Activated T-cell treated with anti-CD3 and anti-CD28 coated beads, Interleukin-2, amount 50 U/mL, for 72 hours (primary cell): ENCODE measurements at regions not wholly inside any gene's neighbourhood (a gene's known extent, or its start where the extent isn't known, plus 50 kb on each side); places are given as distances from the start of the nearest gene placed in this dataset.
"Not testable (repeated sequence)": the region's sequence is repeated elsewhere in the genome, so short reads cannot be mapped to it uniquely, and the experiment has no call there.

Experiments
- ATAC-seq, 2 donors: fragments of 150-1000 bp; cut with Tn5 transposase; replicated peaks in 1 of 2; 2 replicates each; pipeline ENCODE4 v1.10.0; 2021; ENCODE audit warnings: moderate library complexity in 2 of 2, mild to moderate bottlenecking in 1 of 2
- DNase-seq, 2 donors: peaks; one replicate each; pipeline ENCODE4 v3.0.0; 2021 to 2022; ENCODE audit warnings: mixed read lengths in 1 of 2
- H3K27ac Mint-ChIP-seq: one replicate; pipeline ENCODE4 v1.8.0; 2022; ENCODE audit warnings: mild to moderate bottlenecking, moderate library complexity, mixed read lengths
- H3K27me3 Mint-ChIP-seq: one replicate; pipeline ENCODE4 v1.8.0; 2022; ENCODE audit warnings: low read depth, mixed read lengths
- H3K36me3 Mint-ChIP-seq, 2 donors: one replicate each; pipeline ENCODE4 v1.8.0; 2022; ENCODE audit warnings: mixed read lengths in 2 of 2, mild to moderate bottlenecking in 1 of 2; ENCODE audit not compliant: insufficient read depth in 2 of 2
- H3K4me1 Mint-ChIP-seq: one replicate; pipeline ENCODE4 v1.8.0; 2022; ENCODE audit warnings: low read depth, mixed read lengths
- H3K4me3 Mint-ChIP-seq, 2 donors: one replicate each; pipeline ENCODE4 v1.8.0; 2022; ENCODE audit warnings: mild to moderate bottlenecking in 2 of 2, mixed read lengths in 2 of 2, moderate library complexity in 2 of 2
- H3K9me3 Mint-ChIP-seq, 2 donors: one replicate each; pipeline ENCODE4 v1.8.0; 2022; ENCODE audit warnings: mixed read lengths in 2 of 2

- not testable (repeated sequence) for DNase-seq, H3K4me1 Mint-ChIP-seq, H3K36me3 Mint-ChIP-seq
These were observed 460.7 kb upstream of the PAPPA start for GRCh38 chr9:115692868-115693267.

GRCh38 chr9:115694014-115694413, 459.6 kb upstream of the PAPPA start:
- H3K27me3 Mint-ChIP-seq = no peaks in the 10 kb centered on the region
- H3K9me3 Mint-ChIP-seq = peaks cover 0 to 1% of the 10 kb centered on the region in 2 donors
- ATAC-seq = no peak
- H3K36me3 Mint-ChIP-seq = no peaks in the 10 kb centered on the region
- no peak for DNase-seq
- H3K27ac Mint-ChIP-seq = no peak overlapping the region
- H3K4me3 Mint-ChIP-seq = no peak overlapping the region
- no peaks in the 10 kb centered on the region for H3K4me1 Mint-ChIP-seq

More at GRCh38 chr9:115692868-115693267, 460.7 kb upstream of the PAPPA start:
- H3K4me3 Mint-ChIP-seq, ATAC-seq, H3K27me3 Mint-ChIP-seq, H3K27ac Mint-ChIP-seq, H3K9me3 Mint-ChIP-seq: not testable (repeated sequence)

- no peak for DNase-seq
- Mint-ChIP-seq H3K9me3 (peaks cover 0 to 1% of the 10 kb centered on the region in 2 donors), H3K27me3 (no peaks in the 10 kb centered on the region), H3K36me3 (no peaks in the 10 kb centered on the region), H3K27ac (no peak overlapping the region), H3K4me1 (no peaks in the 10 kb centered on the region), H3K4me3 (no peak overlapping the region)
- ATAC-seq = no peak
These were observed 458.6 kb upstream of the PAPPA start for GRCh38 chr9:115694991-115695390.

DNA sequence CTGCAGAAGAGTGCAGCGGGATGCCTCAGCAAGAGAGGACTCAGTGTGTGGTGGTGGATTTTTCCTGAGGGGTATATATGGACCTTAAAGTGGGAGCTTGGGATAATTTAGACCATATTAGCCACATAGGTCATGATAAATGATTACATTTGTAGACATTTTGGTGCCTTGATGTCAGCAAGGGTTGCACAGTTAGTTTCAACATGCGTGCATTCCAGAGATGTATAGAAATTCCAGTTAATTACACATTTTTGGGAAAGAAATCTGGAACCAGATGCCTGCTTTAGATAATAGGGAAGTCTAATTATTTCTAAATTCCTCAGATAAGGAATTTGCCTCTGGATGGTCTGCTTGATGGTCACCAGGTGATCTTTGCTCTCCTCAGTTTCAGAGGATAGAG, 440.6 kb upstream of the PAPPA start:
- no peaks in the 10 kb centered on the region for H3K4me1 Mint-ChIP-seq

DNA sequence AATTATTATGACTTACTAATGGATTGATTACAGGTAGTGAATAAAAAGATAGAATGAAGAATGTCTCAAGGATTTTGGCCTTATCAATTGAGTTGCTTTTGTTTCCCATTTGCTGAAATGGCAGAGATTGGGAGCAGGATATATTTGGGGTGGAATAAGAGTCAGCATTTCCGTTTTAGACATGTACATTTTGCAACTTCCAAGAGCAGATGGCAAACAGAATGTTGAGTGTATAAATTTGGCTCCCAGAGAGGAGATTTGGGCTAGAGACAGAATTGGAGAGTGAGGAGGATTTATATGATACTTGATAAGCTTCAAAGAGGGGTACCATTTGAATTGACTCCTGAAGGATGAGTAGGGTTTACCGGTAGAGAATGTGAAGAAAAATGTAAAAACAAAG, 437.9 kb upstream of the PAPPA start:
- DNase-seq (no peak), ATAC-seq (no peak)
- no peaks in the 10 kb centered on the region for H3K4me1 Mint-ChIP-seq
- H3K27me3 Mint-ChIP-seq = no peaks in the 10 kb centered on the region
- H3K27ac Mint-ChIP-seq = no peak overlapping the region
- H3K4me3 Mint-ChIP-seq = no peak overlapping the region
- H3K36me3 Mint-ChIP-seq = no peaks in the 10 kb centered on the region
- H3K9me3 Mint-ChIP-seq = peaks cover 2 to 4% of the 10 kb centered on the region in 2 donors

More for the DNA sequence above, 440.6 kb upstream of the PAPPA start:
- Mint-ChIP-seq H3K27me3 (no peaks in the 10 kb centered on the region), H3K9me3 (peaks cover 2 to 4% of the 10 kb centered on the region in 2 donors), H3K4me3 (no peak overlapping the region), H3K36me3 (no peaks in the 10 kb centered on the region), H3K27ac (no peak overlapping the region)
- DNase-seq = no peak
- no peak for ATAC-seq

- no peak overlapping the region for H3K4me3 Mint-ChIP-seq
- no peaks in the 10 kb centered on the region for H3K4me1 Mint-ChIP-seq
- DNase-seq (no peak), ATAC-seq (no peak)
- H3K27me3 Mint-ChIP-seq = no peaks in the 10 kb centered on the region
- no peaks in the 10 kb centered on the region for H3K36me3 Mint-ChIP-seq
- H3K9me3 Mint-ChIP-seq = peaks cover 2 to 4% of the 10 kb centered on the region in 2 donors
- no peak overlapping the region for H3K27ac Mint-ChIP-seq
These were observed 436.3 kb upstream of the PAPPA start for GRCh38 chr9:115717298-115717697.

DNA sequence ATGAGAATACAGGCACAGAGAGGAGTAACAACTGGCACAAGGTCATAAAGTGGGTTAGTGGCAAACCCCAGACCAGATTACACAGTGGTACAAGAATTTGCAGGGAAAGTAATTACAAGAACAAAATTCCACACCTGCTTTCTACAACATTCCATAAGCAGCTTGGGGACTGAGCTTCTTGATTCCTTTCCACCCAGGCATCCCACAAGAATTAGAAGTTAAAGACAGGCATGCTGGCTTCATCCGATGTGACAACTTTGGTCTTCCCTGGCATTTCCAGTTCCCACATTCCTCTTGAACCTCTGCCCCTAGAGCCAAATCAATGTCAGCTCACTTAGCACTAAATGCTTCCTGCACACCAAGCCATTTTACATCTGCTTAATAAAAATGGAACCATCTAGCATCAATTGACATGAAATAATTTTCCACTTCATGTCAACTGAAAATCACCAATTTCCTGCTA, 435.8 kb upstream of the PAPPA start:
- no peaks in the 10 kb centered on the region for H3K27me3 Mint-ChIP-seq
- no peak overlapping the region for H3K27ac Mint-ChIP-seq
- H3K9me3 Mint-ChIP-seq = peaks cover 0 to 4% of the 10 kb centered on the region in 2 donors
- H3K4me3 Mint-ChIP-seq = no peak overlapping the region
- H3K36me3 Mint-ChIP-seq = no peaks in the 10 kb centered on the region
- no peaks in the 10 kb centered on the region for H3K4me1 Mint-ChIP-seq
- DNase-seq = no peak
- ATAC-seq = no peak

- ATAC-seq (no peak), DNase-seq (no peak)
- Mint-ChIP-seq H3K9me3 (peaks cover 4 to 8% of the 10 kb centered on the region in 2 donors), H3K36me3 (no peaks in the 10 kb centered on the region), H3K27me3 (no peaks in the 10 kb centered on the region), H3K4me3 (no peak overlapping the region), H3K4me1 (no peaks in the 10 kb centered on the region), H3K27ac (no peak overlapping the region)
These were observed 423.2 kb upstream of the PAPPA start for GRCh38 chr9:115730396-115730795.

DNA sequence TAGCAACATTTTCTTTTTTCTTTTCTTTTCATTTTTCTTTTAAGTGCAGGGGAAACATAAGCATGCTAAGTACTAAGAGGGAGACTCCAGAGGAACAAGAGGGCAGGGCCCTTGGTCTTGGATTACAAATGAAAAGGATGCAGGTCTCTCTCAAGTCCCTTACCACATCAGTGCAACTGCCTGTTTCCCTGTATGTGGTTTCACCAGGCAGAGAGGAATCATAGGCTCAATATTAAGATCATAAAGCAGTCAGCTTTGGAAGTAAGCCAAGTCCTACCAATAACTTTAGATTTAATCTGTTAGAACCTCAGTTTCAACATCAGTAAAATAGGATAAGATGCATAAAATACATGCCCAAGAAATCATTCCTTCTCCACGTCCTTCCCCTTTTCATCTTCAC, 422.7 kb upstream of the PAPPA start:
- Mint-ChIP-seq H3K4me1 (no peaks in the 10 kb centered on the region), H3K9me3 (peaks cover 4 to 8% of the 10 kb centered on the region in 2 donors), H3K4me3 (no peak overlapping the region), H3K27me3 (no peaks in the 10 kb centered on the region), H3K36me3 (no peaks in the 10 kb centered on the region), H3K27ac (no peak overlapping the region)
- DNase-seq (no peak), ATAC-seq (no peak)

DNA sequence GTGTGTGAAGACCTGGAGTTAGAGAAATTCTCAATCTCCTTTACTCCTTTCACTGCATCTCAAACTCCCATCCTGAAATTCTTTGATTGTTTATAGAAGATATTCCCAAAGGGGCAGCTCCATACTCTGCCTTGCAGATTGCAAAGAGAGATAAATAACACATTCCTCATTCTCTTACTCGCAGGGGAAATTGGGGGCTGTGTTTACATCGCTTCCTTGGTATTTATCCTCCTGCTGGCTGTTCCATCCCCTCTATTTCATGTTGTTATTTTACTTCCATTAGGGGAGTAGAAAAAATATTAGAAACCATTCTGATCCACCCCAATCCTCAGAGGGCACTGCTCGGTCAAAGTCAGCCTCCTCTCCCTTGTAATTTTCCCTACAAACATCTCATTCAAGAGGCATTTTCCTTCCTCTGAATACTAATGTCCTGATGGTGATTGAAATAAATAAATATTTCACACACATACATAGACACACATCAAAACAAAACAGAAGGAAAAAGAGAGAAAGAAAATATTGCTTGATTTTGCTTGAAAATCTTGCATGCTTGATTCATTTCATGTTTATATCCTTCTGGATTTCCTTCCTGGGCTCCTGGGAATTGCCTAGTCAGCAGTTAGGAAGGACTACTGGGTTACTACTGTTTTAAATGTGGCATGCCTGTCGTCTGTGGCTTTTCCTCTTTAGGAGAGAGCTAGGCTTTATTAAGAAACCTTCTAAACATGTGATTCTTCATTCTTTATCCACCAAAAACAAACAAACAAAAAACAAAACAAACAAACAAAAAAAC, 420.1 kb upstream of the PAPPA start:
- DNase-seq (no peak), ATAC-seq (no peak)
- Mint-ChIP-seq H3K27ac (no peak overlapping the region), H3K27me3 (no peaks in the 10 kb centered on the region), H3K9me3 (peaks cover 2 to 4% of the 10 kb centered on the region in 2 donors), H3K4me3 (no peak overlapping the region), H3K36me3 (no peaks in the 10 kb centered on the region), H3K4me1 (no peaks in the 10 kb centered on the region)

DNA sequence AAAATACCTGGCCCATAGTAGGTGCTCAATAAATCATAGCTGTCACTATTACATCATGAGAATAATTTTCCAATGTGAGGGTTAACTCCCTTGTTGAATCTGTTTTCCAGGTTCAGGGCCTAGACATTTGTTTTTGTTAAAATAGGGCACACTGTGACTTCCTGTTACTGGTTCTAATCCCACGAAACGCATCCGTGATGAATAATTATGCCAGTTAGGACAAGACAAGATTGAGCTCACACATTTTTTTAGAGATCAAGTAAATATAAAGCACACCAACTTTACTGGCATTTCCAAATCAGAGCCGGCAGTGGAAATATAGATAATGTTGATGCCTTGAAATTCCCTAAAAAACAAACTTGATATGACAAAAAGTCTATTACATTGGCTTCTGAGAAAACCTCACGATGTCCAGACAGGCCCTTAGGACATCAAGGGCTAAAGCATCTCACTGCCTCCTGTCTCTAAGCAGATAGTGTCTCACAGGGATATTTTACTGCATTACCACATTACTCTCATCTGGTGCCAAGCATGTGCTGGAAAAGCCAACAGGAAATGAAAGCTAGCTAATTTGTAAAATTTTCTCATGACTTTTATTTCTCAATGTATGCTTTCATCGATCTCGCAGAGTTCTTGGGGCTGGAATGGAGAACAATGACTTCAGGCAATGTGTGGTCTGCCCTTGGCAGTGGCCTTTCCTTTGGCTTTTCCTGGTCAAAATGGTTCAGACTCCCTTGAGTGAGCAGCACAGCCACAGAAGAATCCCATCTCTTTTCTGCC, 414.3 kb upstream of the PAPPA start:
- no peak for DNase-seq
- no peak overlapping the region for H3K4me3 Mint-ChIP-seq

GRCh38 chr9:115740986-115741385, 412.6 kb upstream of the PAPPA start:
- Mint-ChIP-seq H3K4me3 (no peak overlapping the region), H3K9me3 (peaks cover 0 to 2% of the 10 kb centered on the region in 2 donors), H3K4me1 (no peaks in the 10 kb centered on the region), H3K27ac (no peak overlapping the region), H3K36me3 (no peaks in the 10 kb centered on the region), H3K27me3 (no peaks in the 10 kb centered on the region)
- DNase-seq (no peak), ATAC-seq (no peak)

More for the DNA sequence above, 414.3 kb upstream of the PAPPA start:
- H3K27me3 Mint-ChIP-seq = no peaks in the 10 kb centered on the region
- H3K9me3 Mint-ChIP-seq = peaks cover 0 to 1% of the 10 kb centered on the region in 2 donors
- no peaks in the 10 kb centered on the region for H3K4me1 Mint-ChIP-seq
- no peak for ATAC-seq
- H3K27ac Mint-ChIP-seq = no peak overlapping the region
- no peaks in the 10 kb centered on the region for H3K36me3 Mint-ChIP-seq
